ENCODE measurements at regions not wholly inside any gene's neighbourhood (a gene's known extent, or its start where the extent isn't known, plus 50 kb on each side); places are given as distances from the start of the nearest gene placed in this dataset.

DNA sequence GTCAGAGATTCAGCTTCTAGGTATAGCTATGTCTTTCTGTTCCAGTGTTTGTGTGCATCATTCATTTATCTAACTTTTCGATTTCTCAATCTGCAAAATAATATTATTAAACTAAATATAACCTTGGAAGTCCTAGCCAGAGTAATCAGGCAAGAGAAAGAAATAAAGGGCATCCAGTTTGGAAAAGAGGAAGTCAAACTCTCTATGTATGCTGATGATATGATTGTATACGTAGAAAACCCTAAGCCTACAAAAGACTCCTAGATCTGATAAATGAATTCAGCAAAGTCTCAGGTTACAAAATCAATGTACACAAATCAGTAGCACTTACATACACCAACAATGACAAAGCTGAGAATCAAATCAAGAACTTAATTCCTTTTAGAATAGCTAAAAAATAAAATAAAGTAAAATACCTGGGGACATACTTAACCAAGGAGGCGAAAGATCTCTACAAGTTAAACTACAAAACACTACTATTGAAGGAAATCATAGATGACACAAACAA is 718.2 kb downstream of the NTRK3 start (continued):
- TF ChIP-seq TAF7 (optimal IDR thresholded peaks at IDR 0.05; ENCODE audit: borderline replicate concordance, low read depth, low read length) (no peak), CHD1 (IDR thresholded peaks at IDR 0.05; ENCODE audit: low read depth, low read length) (no peak), POU5F1 (IDR thresholded peaks at IDR 0.05; ENCODE audit: low read depth, low read length) (no peak), BACH1 (IDR thresholded peaks at IDR 0.05; ENCODE audit: low read length) (no peak)
